Suprapubic skin (tissue), 4 donors: ENCODE measurements at regions not wholly inside any gene's neighbourhood (a gene's known extent, or its start where the extent isn't known, plus 50 kb on each side); places are given as distances from the start of the nearest gene placed in this dataset.

ENCODE experiments used
- DNase-seq, 2 donors: peaks; one replicate each; pipeline ENCODE4 v3.0.0-alpha.2; 2019; ENCODE audit warnings: low spot score in 2 of 2
- H3K27ac ChIP-seq: fragments of 200-600 bp; sonication (generic); one replicate; pipeline ENCODE4 v1.5.1; 2019
- H3K27me3 ChIP-seq: fragments of 200-600 bp; sonication (generic); one replicate; pipeline ENCODE4 v1.5.1; 2019
- H3K36me3 ChIP-seq: fragments of 200-600 bp; sonication (generic); one replicate; pipeline ENCODE4 v1.5.1; 2019
- H3K4me1 ChIP-seq: fragments of 200-600 bp; sonication (generic); one replicate; pipeline ENCODE4 v1.5.1; 2019
- H3K4me3 ChIP-seq: fragments of 200-600 bp; sonication (generic); one replicate; pipeline ENCODE4 v1.5.1; 2019; ENCODE audit warnings: mild to moderate bottlenecking
- H3K9me3 ChIP-seq: fragments of 200-600 bp; sonication (generic); one replicate; pipeline ENCODE4 v1.5.1; 2019
- EP300 ChIP-seq: sonication (generic); formaldehyde crosslinking; IDR thresholded peaks from one replicate; pipeline ENCODE4 v1.6.1; 2017; ENCODE audit warnings: antibody characterized with exemption
- POLR2A ChIP-seq, 2 donors: fragments of 450-650 bp; IDR thresholded peaks; one replicate each; pipeline ENCODE4 v1.6.1; 2017; ENCODE audit warnings: antibody characterized with exemption in 2 of 2, mild to moderate bottlenecking in 2 of 2, moderate library complexity in 2 of 2
- POLR2AphosphoS5 ChIP-seq, 3 donors: sonication (generic); formaldehyde crosslinking; IDR thresholded peaks; one replicate each; pipeline ENCODE4 v1.6.1; 2017; ENCODE audit warnings: antibody characterized with exemption in 3 of 3
- WGBS: methylation state at CpG from one replicate; pipeline ENCODE4 v1.1.5; 2018; 5-methylcytosine and 5-hydroxymethylcytosine counted together
- TF ChIP-seq, protein P1 (sequence below), 2 donors: fragments of 200-600 bp in 1 of 2; fragments of 450-650 bp in 1 of 2; sonication (generic) in 1 of 2; IDR thresholded peaks; one replicate each; pipeline ENCODE4 v1.5.1; 2016 to 2019; ENCODE audit warnings: antibody characterized with exemption in 2 of 2, mild to moderate bottlenecking in 1 of 2, moderate library complexity in 1 of 2

- H3K27ac ChIP-seq = no peak overlapping the region
- WGBS = 74% methylated on average over 7 of the region's 7 CpGs
- TF ChIP-seq EP300 = no peak
- no peak for TF ChIP-seq POLR2AphosphoS5 (IDR thresholded peaks at IDR 0.05)
- TF ChIP-seq, protein P1, sequence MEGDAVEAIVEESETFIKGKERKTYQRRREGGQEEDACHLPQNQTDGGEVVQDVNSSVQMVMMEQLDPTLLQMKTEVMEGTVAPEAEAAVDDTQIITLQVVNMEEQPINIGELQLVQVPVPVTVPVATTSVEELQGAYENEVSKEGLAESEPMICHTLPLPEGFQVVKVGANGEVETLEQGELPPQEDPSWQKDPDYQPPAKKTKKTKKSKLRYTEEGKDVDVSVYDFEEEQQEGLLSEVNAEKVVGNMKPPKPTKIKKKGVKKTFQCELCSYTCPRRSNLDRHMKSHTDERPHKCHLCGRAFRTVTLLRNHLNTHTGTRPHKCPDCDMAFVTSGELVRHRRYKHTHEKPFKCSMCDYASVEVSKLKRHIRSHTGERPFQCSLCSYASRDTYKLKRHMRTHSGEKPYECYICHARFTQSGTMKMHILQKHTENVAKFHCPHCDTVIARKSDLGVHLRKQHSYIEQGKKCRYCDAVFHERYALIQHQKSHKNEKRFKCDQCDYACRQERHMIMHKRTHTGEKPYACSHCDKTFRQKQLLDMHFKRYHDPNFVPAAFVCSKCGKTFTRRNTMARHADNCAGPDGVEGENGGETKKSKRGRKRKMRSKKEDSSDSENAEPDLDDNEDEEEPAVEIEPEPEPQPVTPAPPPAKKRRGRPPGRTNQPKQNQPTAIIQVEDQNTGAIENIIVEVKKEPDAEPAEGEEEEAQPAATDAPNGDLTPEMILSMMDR (IDR thresholded peaks at IDR 0.05) = no peak
- no peak for TF ChIP-seq POLR2A (IDR thresholded peaks at IDR 0.05)
These were observed 251.6 kb upstream of the APCDD1 start for GRCh38 chr18:10202845-10203321.

GRCh38 chr18:10205151-10205550 lies 249.3 kb upstream of the APCDD1 start:
- no peak overlapping the region for H3K27ac ChIP-seq
- H3K4me3 ChIP-seq = no peak overlapping the region
- H3K4me1 ChIP-seq = peaks cover 8% of the 10 kb centered on the region
- no peak for DNase-seq
- WGBS = 71% methylated on average over 9 of the region's 9 CpGs
- no peaks in the 10 kb centered on the region for H3K27me3 ChIP-seq
- no peaks in the 10 kb centered on the region for H3K9me3 ChIP-seq
- no peaks in the 10 kb centered on the region for H3K36me3 ChIP-seq
- no peak for TF ChIP-seq POLR2A (IDR thresholded peaks at IDR 0.05)
- TF ChIP-seq POLR2AphosphoS5 (IDR thresholded peaks at IDR 0.05) = no peak
- TF ChIP-seq, protein P1 (IDR thresholded peaks at IDR 0.05) = no peak
- no peak for TF ChIP-seq EP300

More at GRCh38 chr18:10202845-10203321, 251.6 kb upstream of the APCDD1 start:
- Histone ChIP-seq H3K36me3 (no peaks in the 10 kb centered on the region), H3K4me3 (no peak overlapping the region), H3K4me1 (peaks cover 4% of the 10 kb centered on the region), H3K27me3 (no peaks in the 10 kb centered on the region), H3K9me3 (no peaks in the 10 kb centered on the region)
- DNase-seq = no peak

DNA sequence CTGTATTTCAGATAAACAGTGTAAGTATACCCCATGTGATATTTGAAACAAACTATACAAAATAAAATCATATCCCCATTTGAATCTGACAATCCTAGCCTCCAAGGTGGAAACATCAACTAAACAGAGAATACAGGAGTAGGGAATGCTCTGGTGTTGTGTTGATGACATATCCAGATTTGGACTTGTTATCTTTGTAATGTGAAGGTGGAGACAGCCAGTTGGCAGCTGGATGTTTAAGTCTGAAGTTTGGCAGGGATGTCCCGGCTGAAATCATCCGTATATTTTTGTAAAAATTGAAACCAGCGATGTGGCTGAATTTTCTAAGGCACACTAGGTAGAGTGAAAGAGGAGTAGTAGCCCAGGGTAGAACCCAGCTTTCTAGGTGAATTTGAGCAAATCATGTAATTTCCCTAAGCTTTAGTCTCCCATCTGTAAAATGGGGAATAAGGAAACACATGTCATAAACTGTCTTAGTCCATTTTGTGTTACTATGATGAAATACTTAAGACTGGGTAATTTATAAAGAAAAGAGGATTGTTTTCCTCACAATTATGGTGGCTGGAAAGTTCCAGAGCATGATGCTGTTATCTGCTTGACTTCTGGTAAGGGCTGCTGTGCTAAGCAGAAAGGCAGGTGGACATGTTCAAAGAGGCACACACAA lies 246.6 kb upstream of the APCDD1 start:
- WGBS = 41% methylated on average over 3 of the region's 3 CpGs
- Histone ChIP-seq H3K4me1 (peaks cover 8% of the 10 kb centered on the region), H3K27me3 (no peaks in the 10 kb centered on the region), H3K4me3 (no peak overlapping the region), H3K27ac (no peak overlapping the region), H3K36me3 (no peaks in the 10 kb centered on the region), H3K9me3 (no peaks in the 10 kb centered on the region)
- DNase-seq = no peak
- TF ChIP-seq EP300 (no peak), POLR2A (IDR thresholded peaks at IDR 0.05) (no peak), POLR2AphosphoS5 (IDR thresholded peaks at IDR 0.05) (no peak)
- TF ChIP-seq, protein P1 (IDR thresholded peaks at IDR 0.05) = no peak

GRCh38 chr18:10209302-10209701 lies 245.1 kb upstream of the APCDD1 start:
- WGBS = 95% methylated on average over 8 of the region's 8 CpGs
- no peak for DNase-seq
- TF ChIP-seq, protein P1 (IDR thresholded peaks at IDR 0.05) = no peak
- TF ChIP-seq EP300 (no peak), POLR2A (IDR thresholded peaks at IDR 0.05) (no peak), POLR2AphosphoS5 (IDR thresholded peaks at IDR 0.05) (no peak)
- no peaks in the 10 kb centered on the region for H3K36me3 ChIP-seq
- no peaks in the 10 kb centered on the region for H3K27me3 ChIP-seq
- H3K4me1 ChIP-seq = peaks cover 8% of the 10 kb centered on the region
- no peak overlapping the region for H3K27ac ChIP-seq
- no peaks in the 10 kb centered on the region for H3K9me3 ChIP-seq
- no peak overlapping the region for H3K4me3 ChIP-seq

DNA sequence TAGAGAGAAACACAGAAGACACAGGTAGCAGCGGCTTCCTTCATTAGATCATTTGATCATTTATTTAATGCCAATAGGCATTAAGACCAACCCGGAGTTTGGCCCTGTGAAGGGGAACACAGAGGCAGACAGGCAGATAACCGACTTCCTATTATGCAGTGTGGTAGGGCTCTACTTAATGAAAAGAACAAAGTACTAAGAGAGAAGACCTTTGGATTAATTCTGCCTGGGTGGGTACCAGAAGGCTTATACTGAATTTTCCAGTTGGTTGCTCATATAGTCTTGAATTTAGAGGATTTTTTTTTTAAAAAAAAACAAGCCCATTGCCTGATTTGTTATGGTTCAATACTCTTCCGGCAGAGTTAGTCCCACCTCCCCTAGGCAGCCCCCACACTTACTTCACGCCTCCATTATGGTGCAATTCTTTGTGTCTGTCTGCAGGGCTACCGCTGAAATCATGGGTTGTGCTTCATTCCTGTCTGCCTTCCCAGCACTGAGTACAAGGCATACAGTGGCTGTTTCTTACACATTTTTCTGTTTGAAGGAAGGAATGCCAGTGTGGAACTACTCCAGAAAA lies 244.3 kb upstream of the APCDD1 start:
- no peak for DNase-seq
- H3K36me3 ChIP-seq = no peaks in the 10 kb centered on the region
- no peaks in the 10 kb centered on the region for H3K9me3 ChIP-seq
- no peak overlapping the region for H3K27ac ChIP-seq
- H3K27me3 ChIP-seq = no peaks in the 10 kb centered on the region
- peaks cover 8% of the 10 kb centered on the region for H3K4me1 ChIP-seq
- 88% methylated on average over 6 of the region's 6 CpGs for WGBS
- no peak for TF ChIP-seq EP300
- TF ChIP-seq POLR2A (IDR thresholded peaks at IDR 0.05) = no peak
- TF ChIP-seq, protein P1 (IDR thresholded peaks at IDR 0.05) = no peak
- TF ChIP-seq POLR2AphosphoS5 (IDR thresholded peaks at IDR 0.05) = no peak
- no peak overlapping the region for H3K4me3 ChIP-seq
